Lung (tissue), 11 donors: ENCODE measurements at regions not wholly inside any gene's neighbourhood (a gene's known extent, or its start where the extent isn't known, plus 50 kb on each side); places are given as distances from the start of the nearest gene placed in this dataset.
"Not testable (repeated sequence)": the region's sequence is repeated elsewhere in the genome, so short reads cannot be mapped to it uniquely, and the experiment has no call there.

Experiments used
- ATAC-seq: fragments of 200-7000 bp; cut with Tn5 transposase; one replicate; pipeline ENCODE4 v1.9.1; 2020; ENCODE audit warnings: moderate number of reproducible peaks; ENCODE audit not compliant: insufficient read depth, low FRiP score
- DNase-seq, 3 donors: peaks; one replicate each; pipeline ENCODE4 v3.0.0-alpha.2; 2013 to 2017
- H3K27ac ChIP-seq, 2 donors: one replicate each; pipeline ENCODE4 v1.5.1; 2013; ENCODE audit warnings: mild to moderate bottlenecking in 2 of 2, moderate library complexity in 2 of 2, control low read depth in 1 of 2, inconsistent platforms in 1 of 2, low read depth in 1 of 2, low read length in 1 of 2
- H3K27me3 ChIP-seq, 3 donors: one replicate each; pipeline ENCODE4 v1.5.1; 2013; ENCODE audit warnings: low read length in 2 of 3; ENCODE audit not compliant: control insufficient read depth in 3 of 3, insufficient read depth in 3 of 3
- H3K36me3 ChIP-seq, 4 donors: one replicate each; pipeline ENCODE4 v1.5.1; 2013; ENCODE audit warnings: low read length in 4 of 4, mild to moderate bottlenecking in 1 of 4, moderate library complexity in 1 of 4; ENCODE audit not compliant: control insufficient read depth in 4 of 4, insufficient read depth in 4 of 4
- H3K4me1 ChIP-seq, 5 donors: one replicate each; pipeline ENCODE4 v1.5.1; 2013; ENCODE audit warnings: low read length in 5 of 5, mild to moderate bottlenecking in 2 of 5, moderate library complexity in 1 of 5; ENCODE audit not compliant: control insufficient read depth in 5 of 5, insufficient read depth in 5 of 5
- H3K4me3 ChIP-seq: one replicate; pipeline ENCODE4 v1.5.1; 2013; ENCODE audit warnings: mild to moderate bottlenecking, control low read depth, moderate library complexity
- H3K9ac ChIP-seq, 2 donors: one replicate each; pipeline ENCODE4 v1.5.1; 2013; ENCODE audit warnings: low read length in 2 of 2, control low read depth in 1 of 2; ENCODE audit not compliant: insufficient read depth in 1 of 2
- H3K9me3 ChIP-seq, 4 donors: one replicate each; pipeline ENCODE4 v1.5.1; 2013; ENCODE audit warnings: low read length in 3 of 4, mild to moderate bottlenecking in 1 of 4, moderate library complexity in 1 of 4; ENCODE audit not compliant: control insufficient read depth in 4 of 4, insufficient read depth in 3 of 4
- WGBS, 2 donors: extraction: QIAGEN DNeasy Blood & Tissue Kit; methylation state at CpG; one replicate each; pipeline ENCODE4 v1.1.7; 2013; 5-methylcytosine and 5-hydroxymethylcytosine counted together
- TF ChIP-seq, protein P1 (sequence below): IDR thresholded peaks from 2 replicates; pipeline ENCODE4 v1.5.1; 2012; ENCODE audit warnings: mild to moderate bottlenecking; ENCODE audit errors: control extremely low read depth, extremely low read depth
- donor health status: control.
- donor health status: control.
- donor health status: Bipolar disorder and iron deficiency.
- donor health status: healthy.
- donor health status: DM: yes; HTN: yes; CAD: no.

DNA sequence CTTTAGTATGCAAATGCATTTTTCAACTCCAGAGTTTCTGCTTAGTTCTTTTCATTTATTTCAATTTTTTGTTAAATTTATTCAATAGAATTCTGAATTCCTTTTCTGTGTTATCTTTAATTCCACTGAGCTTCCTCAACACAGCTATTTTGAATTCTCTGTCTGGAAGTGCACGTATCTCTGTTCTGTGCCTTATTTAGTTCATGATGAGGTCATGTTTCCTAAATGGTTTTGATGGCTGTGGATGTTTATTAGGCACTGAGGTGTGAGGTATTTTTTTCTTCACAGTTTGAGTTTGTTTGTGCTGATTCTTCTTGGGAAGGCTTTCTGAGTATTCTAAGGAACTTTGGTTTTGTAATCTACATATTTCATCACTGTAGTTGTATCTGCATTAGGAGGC lies 2042.8 kb upstream of the RAG2 start:
- H3K27ac ChIP-seq, result no peak overlapping the region
- H3K9ac ChIP-seq, result no peak overlapping the region
- H3K36me3 ChIP-seq, result no peaks in the 10 kb centered on the region
- WGBS, 2 donors, result 69 to 81% methylated on average over 1 of the region's 1 CpG
- no peaks in the 10 kb centered on the region for H3K27me3 ChIP-seq
- no peak overlapping the region for H3K4me3 ChIP-seq
- TF ChIP-seq, protein P1, sequence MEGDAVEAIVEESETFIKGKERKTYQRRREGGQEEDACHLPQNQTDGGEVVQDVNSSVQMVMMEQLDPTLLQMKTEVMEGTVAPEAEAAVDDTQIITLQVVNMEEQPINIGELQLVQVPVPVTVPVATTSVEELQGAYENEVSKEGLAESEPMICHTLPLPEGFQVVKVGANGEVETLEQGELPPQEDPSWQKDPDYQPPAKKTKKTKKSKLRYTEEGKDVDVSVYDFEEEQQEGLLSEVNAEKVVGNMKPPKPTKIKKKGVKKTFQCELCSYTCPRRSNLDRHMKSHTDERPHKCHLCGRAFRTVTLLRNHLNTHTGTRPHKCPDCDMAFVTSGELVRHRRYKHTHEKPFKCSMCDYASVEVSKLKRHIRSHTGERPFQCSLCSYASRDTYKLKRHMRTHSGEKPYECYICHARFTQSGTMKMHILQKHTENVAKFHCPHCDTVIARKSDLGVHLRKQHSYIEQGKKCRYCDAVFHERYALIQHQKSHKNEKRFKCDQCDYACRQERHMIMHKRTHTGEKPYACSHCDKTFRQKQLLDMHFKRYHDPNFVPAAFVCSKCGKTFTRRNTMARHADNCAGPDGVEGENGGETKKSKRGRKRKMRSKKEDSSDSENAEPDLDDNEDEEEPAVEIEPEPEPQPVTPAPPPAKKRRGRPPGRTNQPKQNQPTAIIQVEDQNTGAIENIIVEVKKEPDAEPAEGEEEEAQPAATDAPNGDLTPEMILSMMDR, result no peak
- no peak for ATAC-seq
- peaks cover 0 to 10% (median 3%) of the 10 kb centered on the region in 4 donors for H3K9me3 ChIP-seq
- no peaks in the 10 kb centered on the region for H3K4me1 ChIP-seq
- no peak for DNase-seq

DNA sequence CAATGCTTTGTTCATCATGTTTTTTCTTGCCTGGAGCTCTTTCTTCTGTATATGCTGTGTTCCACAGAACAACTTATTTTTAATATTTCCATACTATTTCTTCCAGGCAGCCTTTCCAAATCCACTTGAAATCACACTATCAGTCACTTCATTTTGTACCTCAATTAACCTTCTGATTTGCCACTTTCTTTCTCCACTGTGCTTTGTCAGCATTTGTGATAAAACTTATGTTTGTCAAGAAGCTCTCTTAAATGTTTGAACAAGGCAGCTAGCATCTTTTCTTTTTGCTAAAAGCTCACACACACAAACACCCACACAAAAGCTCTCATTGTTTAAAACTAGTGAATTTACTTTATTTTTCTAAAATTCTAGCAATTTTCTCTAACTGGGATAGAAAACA lies 2014.7 kb upstream of the RAG2 start:
- H3K27ac ChIP-seq, result no peak overlapping the region
- H3K27me3 ChIP-seq, result no peaks in the 10 kb centered on the region
- H3K36me3 ChIP-seq, result no peaks in the 10 kb centered on the region
- H3K9ac ChIP-seq, result no peak overlapping the region
- TF ChIP-seq, protein P1, result no peak
- H3K4me3 ChIP-seq, result no peak overlapping the region
- H3K4me1 ChIP-seq, result no peaks in the 10 kb centered on the region
- no peak for DNase-seq
- peaks cover 0 to 2% (median 0%) of the 10 kb centered on the region in 4 donors for H3K9me3 ChIP-seq
- ATAC-seq, result no peak

DNA sequence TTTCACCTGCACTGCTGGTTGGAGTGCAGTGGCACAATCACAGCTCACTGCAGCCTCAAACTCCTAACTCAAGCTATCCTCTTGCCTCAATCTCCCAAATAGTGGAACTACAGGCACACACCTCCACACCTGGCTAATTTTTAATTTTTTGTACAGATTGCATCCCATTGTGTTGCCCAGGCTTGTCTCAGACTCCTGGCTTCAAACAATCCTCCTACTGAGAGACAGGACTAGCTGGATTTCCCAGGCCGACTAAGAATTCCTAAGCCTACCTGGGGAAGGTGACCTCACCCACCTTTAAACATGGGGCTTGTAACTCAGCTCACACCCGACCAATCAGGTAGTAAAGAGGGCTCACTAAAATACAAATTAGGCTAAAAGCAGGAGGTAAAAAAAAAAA lies 2003.3 kb upstream of the RAG2 start:
- 78 to 88% methylated on average over 2 of the region's 2 CpGs for WGBS, 2 donors
- DNase-seq, ATAC-seq, H3K27ac ChIP-seq, H3K9me3 ChIP-seq, H3K4me1 ChIP-seq, H3K4me3 ChIP-seq, H3K36me3 ChIP-seq, H3K9ac ChIP-seq, H3K27me3 ChIP-seq: not testable (repeated sequence)

DNA sequence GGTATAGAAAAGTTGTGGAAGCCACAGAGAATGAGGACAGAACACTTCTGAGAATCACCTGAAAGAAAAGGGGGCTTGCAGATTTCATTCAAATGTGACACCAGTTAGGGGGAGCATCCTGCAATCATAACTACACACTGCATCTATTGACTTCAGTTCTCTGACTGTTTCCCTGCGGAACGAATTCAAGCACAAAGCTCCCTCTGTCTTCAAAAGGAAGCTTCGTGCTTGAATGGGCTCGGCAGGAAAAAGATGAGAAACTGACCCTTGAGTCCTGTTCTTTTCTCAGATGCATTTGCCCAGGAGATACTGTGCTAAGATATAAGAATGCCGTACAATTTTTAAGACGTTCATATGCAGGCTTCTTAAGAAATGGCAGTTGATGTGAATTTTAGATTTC lies 2000.4 kb upstream of the RAG2 start:
- no peak overlapping the region for H3K9ac ChIP-seq
- no peak for DNase-seq

DNA sequence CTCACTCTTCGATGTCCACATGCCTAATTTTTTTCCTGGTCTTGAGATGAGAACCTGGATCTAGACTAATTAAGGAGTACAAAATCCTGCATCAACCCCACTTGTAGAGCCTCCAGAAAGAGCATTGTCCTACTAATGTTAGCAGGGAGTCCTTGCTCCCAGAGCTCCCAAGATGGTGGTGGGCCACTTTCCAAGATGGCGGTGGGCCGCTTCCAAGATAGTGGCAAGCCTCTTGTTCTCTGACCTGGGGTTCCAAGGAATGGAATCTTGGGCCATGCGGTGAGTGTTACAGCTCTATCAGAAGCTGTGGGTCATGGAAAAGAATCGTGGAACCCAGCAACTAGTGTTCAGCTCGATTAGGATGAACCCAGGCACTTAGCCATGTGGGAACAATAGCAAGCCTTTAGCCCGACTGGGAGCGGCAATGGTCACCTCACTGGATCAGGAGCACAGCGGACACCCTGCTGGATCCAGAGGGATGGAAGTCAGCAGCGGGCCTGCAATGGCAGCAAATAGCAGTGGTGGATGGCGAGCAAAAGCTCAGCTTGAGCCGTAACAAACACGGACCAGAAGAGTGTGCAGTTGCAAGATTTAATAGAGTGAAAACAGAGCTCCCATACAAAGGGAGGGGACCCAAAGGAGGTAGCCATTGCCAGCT lies 1997.5 kb upstream of the RAG2 start:
- H3K9me3 ChIP-seq, DNase-seq, H3K27me3 ChIP-seq, H3K4me1 ChIP-seq, ATAC-seq, H3K4me3 ChIP-seq, H3K27ac ChIP-seq, H3K9ac ChIP-seq, H3K36me3 ChIP-seq: not testable (repeated sequence)
- WGBS, 2 donors, result 90 to 95% methylated on average over 13 of the region's 13 CpGs

More for the DNA sequence above, 2000.4 kb upstream of the RAG2 start:
- no peaks in the 10 kb centered on the region for H3K36me3 ChIP-seq
- H3K9me3 ChIP-seq, result no peaks in the 10 kb centered on the region
- ATAC-seq, result no peak
- no peak overlapping the region for H3K4me3 ChIP-seq
- no peaks in the 10 kb centered on the region for H3K27me3 ChIP-seq
- TF ChIP-seq, protein P1, result no peak
- WGBS, 2 donors, result 70 to 83% methylated on average over 6 of the region's 6 CpGs
- no peaks in the 10 kb centered on the region for H3K4me1 ChIP-seq
- no peak overlapping the region for H3K27ac ChIP-seq
